Neural cell (in vitro differentiated cells): ENCODE measurements at regions not wholly inside any gene's neighbourhood (a gene's known extent, or its start where the extent isn't known, plus 50 kb on each side); places are given as distances from the start of the nearest gene placed in this dataset.

Experiments
- H2AFZ ChIP-seq: fragments of 200-600, 300-800 bp; sonication (generic), shearing (Covaris generic); 2 replicates; pipeline ENCODE4 v1.6.0; 2014; ENCODE audit warnings: low read depth, mild to moderate bottlenecking, antibody characterized with exemption, low read length, moderate library complexity
- H3F3A ChIP-seq: fragments of 200-600 bp; shearing (Covaris generic); 2 replicates; pipeline ENCODE4 v1.6.1; 2016; ENCODE audit warnings: mild to moderate bottlenecking, moderate library complexity, mixed read lengths, antibody characterized with exemption, low read length; ENCODE audit not compliant: insufficient read depth, poor library complexity, severe bottlenecking
- H3K27ac ChIP-seq: fragments of 200-600, 300-800 bp; sonication (generic), shearing (Covaris generic); 2 replicates; pipeline ENCODE4 v1.5.1; 2014; ENCODE audit warnings: mild to moderate bottlenecking, low read length, moderate library complexity
- H3K27me3 ChIP-seq: fragments of 300-800, 200-600 bp; sonication (generic), shearing (Covaris generic); 2 replicates; pipeline ENCODE4 v1.6.0; 2014; ENCODE audit warnings: mild to moderate bottlenecking, low read depth, low read length, moderate library complexity; ENCODE audit not compliant: insufficient read depth
- H3K36me3 ChIP-seq: fragments of 300-800, 200-600 bp; sonication (generic), shearing (Covaris generic); 2 replicates; pipeline ENCODE4 v1.5.1; 2014; ENCODE audit warnings: mild to moderate bottlenecking, antibody characterized with exemption, low read length, moderate library complexity; ENCODE audit not compliant: insufficient read depth
- H3K4me2 ChIP-seq: fragments of 300-800, 200-600 bp; sonication (generic), shearing (Covaris generic); 2 replicates; pipeline ENCODE4 v1.6.0; 2014; ENCODE audit warnings: mild to moderate bottlenecking, low read length
- H3K4me3 ChIP-seq: fragments of 300-800, 200-600 bp; sonication (generic), shearing (Covaris generic); 2 replicates; pipeline ENCODE4 v1.5.1; 2014; ENCODE audit warnings: mild to moderate bottlenecking, low read length, moderate library complexity
- H3K79me2 ChIP-seq: fragments of 200-600 bp; shearing (Covaris generic); replicated peaks from 2 replicates; pipeline ENCODE4 v1.6.0; 2014; ENCODE audit warnings: mild to moderate bottlenecking, low read length, moderate library complexity; ENCODE audit not compliant: insufficient read depth
- H3K9ac ChIP-seq: fragments of 300-800, 200-600 bp; sonication (generic), shearing (Covaris generic); 2 replicates; pipeline ENCODE4 v1.6.1; 2016; ENCODE audit warnings: mild to moderate bottlenecking, low read length, mixed read lengths
- H3K9me2 ChIP-seq: fragments of 200-600 bp; shearing (Covaris generic); 2 replicates; pipeline ENCODE4 v1.6.1; 2016; ENCODE audit warnings: mild to moderate bottlenecking, low read length, mixed read lengths; ENCODE audit not compliant: insufficient read depth
- H3K9me3 ChIP-seq: fragments of 200-600, 300-800 bp; sonication (generic), shearing (Covaris generic); 2 replicates; pipeline ENCODE4 v1.6.1; 2016; ENCODE audit warnings: mild to moderate bottlenecking, mixed run types, low read length, moderate library complexity, mixed read lengths
- H4K20me1 ChIP-seq: fragments of 200-600 bp; shearing (Covaris generic); 2 replicates; pipeline ENCODE4 v1.6.1; 2016; ENCODE audit warnings: mild to moderate bottlenecking, mixed run types; ENCODE audit not compliant: insufficient read depth
- CTCF ChIP-seq: fragments of 450-650 bp; IDR thresholded peaks from 2 replicates; pipeline ENCODE4 v1.5.1; 2014; ENCODE audit warnings: antibody characterized with exemption, mild to moderate bottlenecking, moderate library complexity; ENCODE audit not compliant: poor library complexity, severe bottlenecking
- EP300 ChIP-seq: fragments of 450-650 bp; conservative IDR thresholded peaks from 2 replicates; pipeline ENCODE4 v1.6.1; 2014; ENCODE audit warnings: antibody characterized with exemption, mild to moderate bottlenecking, moderate library complexity; ENCODE audit not compliant: poor library complexity, severe bottlenecking
- EZH2 ChIP-seq: fragments of 200-600, 300-800 bp; shearing (Covaris generic), sonication (generic); IDR thresholded peaks from 2 replicates; pipeline ENCODE4 v1.6.1; 2014; ENCODE audit warnings: antibody characterized with exemption, low read length, borderline replicate concordance, mild to moderate bottlenecking; ENCODE audit not compliant: insufficient read depth, poor library complexity, severe bottlenecking
- MXI1 ChIP-seq: fragments of 450-650 bp; conservative IDR thresholded peaks from 2 replicates; pipeline ENCODE4 v1.6.1; 2014; ENCODE audit warnings: antibody characterized with exemption, mild to moderate bottlenecking; ENCODE audit not compliant: poor library complexity, severe bottlenecking
- POLR2AphosphoS5 ChIP-seq: IDR thresholded peaks from 2 replicates; pipeline ENCODE4 v1.6.1; 2012
- RAD21 ChIP-seq: fragments of 450-650 bp; conservative IDR thresholded peaks from 2 replicates; pipeline ENCODE4 v1.6.1; 2014; ENCODE audit warnings: antibody characterized with exemption, mild to moderate bottlenecking, moderate library complexity
- REST ChIP-seq: IDR thresholded peaks from 2 replicates; pipeline ENCODE4 v1.6.1; 2012; ENCODE audit warnings: borderline replicate concordance
- SMC3 ChIP-seq: fragments of 450-650 bp; conservative IDR thresholded peaks from 2 replicates; pipeline ENCODE4 v1.6.1; 2014; ENCODE audit warnings: antibody characterized with exemption, mild to moderate bottlenecking, moderate library complexity; ENCODE audit not compliant: poor library complexity
- TAF1 ChIP-seq: IDR thresholded peaks from 2 replicates; pipeline ENCODE4 v1.6.1; 2012; ENCODE audit warnings: low read depth

GRCh38 chr3:162960269-162960668 lies 1463.7 kb downstream of the OTOL1 start:
- no peaks in the 10 kb centered on the region for H3K79me2 ChIP-seq
- no peak overlapping the region for H3K4me2 ChIP-seq
- no peak overlapping the region for H2AFZ ChIP-seq
- TF ChIP-seq EP300: no peak
- TF ChIP-seq SMC3: no peak
- TF ChIP-seq CTCF: no peak
- TF ChIP-seq MXI1: no peak
- no peak for TF ChIP-seq TAF1
- no peak for TF ChIP-seq RAD21
- no peak for TF ChIP-seq REST
- TF ChIP-seq POLR2AphosphoS5: no peak
- no peak for TF ChIP-seq EZH2
- H3K9me2 ChIP-seq: no peaks in the 10 kb centered on the region
- H3K36me3 ChIP-seq: no peaks in the 10 kb centered on the region
- H4K20me1 ChIP-seq: no peaks in the 10 kb centered on the region
- H3K27me3 ChIP-seq: no peaks in the 10 kb centered on the region
- H3K4me3 ChIP-seq: no peak overlapping the region
- no peak overlapping the region for H3K27ac ChIP-seq
- H3F3A ChIP-seq: no peaks in the 10 kb centered on the region
- H3K9me3 ChIP-seq: no peaks in the 10 kb centered on the region
- no peak overlapping the region for H3K9ac ChIP-seq

GRCh38 chr3:162970292-162970691 lies 1473.7 kb downstream of the OTOL1 start:
- no peaks in the 10 kb centered on the region for H3K27me3 ChIP-seq
- H3K4me2 ChIP-seq: no peak overlapping the region
- no peak overlapping the region for H2AFZ ChIP-seq
- no peaks in the 10 kb centered on the region for H3K79me2 ChIP-seq
- H3K9ac ChIP-seq: no peak overlapping the region
- H3K27ac ChIP-seq: no peak overlapping the region
- no peaks in the 10 kb centered on the region for H3K9me2 ChIP-seq
- H4K20me1 ChIP-seq: no peaks in the 10 kb centered on the region
- H3F3A ChIP-seq: no peaks in the 10 kb centered on the region
- TF ChIP-seq CTCF: no peak
- TF ChIP-seq REST: no peak
- TF ChIP-seq TAF1: no peak
- TF ChIP-seq SMC3: no peak
- no peak for TF ChIP-seq RAD21
- TF ChIP-seq MXI1: no peak
- no peak for TF ChIP-seq EP300
- no peak for TF ChIP-seq EZH2
- no peak for TF ChIP-seq POLR2AphosphoS5
- no peaks in the 10 kb centered on the region for H3K9me3 ChIP-seq
- no peak overlapping the region for H3K4me3 ChIP-seq
- H3K36me3 ChIP-seq: no peaks in the 10 kb centered on the region
